ENCODE measurements at regions not wholly inside any gene's neighbourhood (a gene's known extent, or its start where the extent isn't known, plus 50 kb on each side); places are given as distances from the start of the nearest gene placed in this dataset.
"Not testable (repeated sequence)": the region's sequence is repeated elsewhere in the genome, so short reads cannot be mapped to it uniquely, and the experiment has no call there.

GRCh38 chr3:124325248-124325647, 333.3 kb upstream of the ROPN1 start:
- DNase-seq = no peak

GRCh38 chr3:124329723-124330122, 337.8 kb upstream of the ROPN1 start:
- DNase-seq = no peak

GRCh38 chr3:124333931-124334640, 342.2 kb upstream of the ROPN1 start:
- DNase-seq = no peak

- DNase-seq = no peak
Measured at GRCh38 chr3:124336067-124336656, 344.2 kb upstream of the ROPN1 start.

- DNase-seq = no peak
Measured at GRCh38 chr3:124345845-124346244, 353.9 kb upstream of the ROPN1 start.

- no peak for DNase-seq
Measured at GRCh38 chr3:124346487-124346886, 354.6 kb upstream of the ROPN1 start.

GRCh38 chr3:124347418-124347817, 355.5 kb upstream of the ROPN1 start:
- no peak for DNase-seq

- not testable (repeated sequence) for DNase-seq
Measured at GRCh38 chr3:124348555-124348954, 356.6 kb upstream of the ROPN1 start.

- no peak for DNase-seq
Measured at GRCh38 chr3:124351430-124352148, 359.7 kb upstream of the ROPN1 start.

- DNase-seq = no peak
Measured at GRCh38 chr3:124352149-124352539, 360.2 kb upstream of the ROPN1 start.

- no peak for DNase-seq
Measured at GRCh38 chr3:124353691-124354090, 361.8 kb upstream of the ROPN1 start.

GRCh38 chr3:124354150-124354549, 362.2 kb upstream of the ROPN1 start:
- no peak for DNase-seq

GRCh38 chr3:124358156-124358555, 366.2 kb upstream of the ROPN1 start:
- no peak for DNase-seq

- DNase-seq = no peak
Measured at GRCh38 chr3:124360155-124360554, 368.2 kb upstream of the ROPN1 start.

GRCh38 chr3:124360563-124360962, 368.6 kb upstream of the ROPN1 start:
- DNase-seq = no peak

- DNase-seq = no peak
Measured at GRCh38 chr3:124361566-124361965, 368.7 kb upstream of the UMPS start.

- DNase-seq = no peak
Measured at GRCh38 chr3:124362455-124362854, 367.8 kb upstream of the UMPS start.

- no peak for DNase-seq
Measured at GRCh38 chr3:124363476-124363875, 366.8 kb upstream of the UMPS start.

GRCh38 chr3:124364317-124365020, 365.8 kb upstream of the UMPS start:
- no peak for DNase-seq

- not testable (repeated sequence) for DNase-seq
Measured at GRCh38 chr3:124366655-124367054, 363.6 kb upstream of the UMPS start.

- DNase-seq = no peak
Measured at GRCh38 chr3:124372775-124373174, 357.5 kb upstream of the UMPS start.

- DNase-seq = no peak
Measured at GRCh38 chr3:124373524-124373923, 356.7 kb upstream of the UMPS start.

GRCh38 chr3:124374583-124374982, 355.7 kb upstream of the UMPS start:
- no peak for DNase-seq
